ENCODE measurements at regions not wholly inside any gene's neighbourhood (a gene's known extent, or its start where the extent isn't known, plus 50 kb on each side); places are given as distances from the start of the nearest gene placed in this dataset.

DNA sequence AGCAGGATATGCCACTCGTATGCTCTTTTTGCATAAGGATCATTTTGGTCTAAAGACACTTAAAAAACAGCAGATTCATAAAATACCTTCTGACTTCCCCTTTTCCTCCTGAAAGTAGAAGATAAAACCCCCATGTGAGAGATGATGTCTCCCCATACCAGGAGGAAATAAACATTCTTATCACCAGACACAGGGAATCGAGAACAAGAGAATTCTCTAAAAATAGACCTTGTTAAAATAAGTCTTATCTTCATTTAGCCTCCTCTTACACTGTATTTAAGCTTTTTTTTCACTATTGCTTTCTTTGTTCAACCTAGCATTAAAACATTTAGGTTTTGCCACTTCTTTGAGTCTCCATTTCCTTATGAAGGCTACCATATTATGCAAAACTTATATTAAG, 709.3 kb downstream of the KCNT2 start:
- H4K20me1 ChIP-seq (ENCODE audit: control insufficient read depth, insufficient read depth) = no peaks in the 10 kb centered on the region
- FAIRE-seq (no peak), DNase-seq (ENCODE audit: low read depth, low spot score) (no peak), ATAC-seq (no peak)
- in situ Hi-C loops (cut with MboI) (no loop called here), intact Hi-C loops (cut with micrococcal nuclease; ENCODE audit: unreplicated experiment) (no loop called here)
- no peak overlapping the region for H3K4me3 ChIP-seq
- ChIA-PET POLR2A (no interaction called here), SMC1A (ENCODE audit: uncharacterized antibody, unreplicated experiment) (no interaction called here), RAD21 (ENCODE audit: unreplicated experiment) (no interaction called here), CTCF (no interaction called here)
- no peak overlapping the region for H3K27ac ChIP-seq (ENCODE audit: control insufficient read depth, insufficient read depth)
- H2AFZ ChIP-seq (ENCODE audit: control insufficient read depth, low read depth, low read length) = no peak overlapping the region
- TF ChIP-seq SPI1 (IDR thresholded peaks at IDR 0.05; ENCODE audit: borderline replicate concordance, insufficient read depth, low read depth, low read length) (0 out of 2 replicates have a peak, but pooled peaks have one; percentile 24), FOS (IDR thresholded peaks at IDR 0.05; ENCODE audit: borderline replicate concordance, extremely low read depth, insufficient read length) (no peak)
- H3K4me1 ChIP-seq (ENCODE audit: control insufficient read depth, insufficient read depth, low read length) = no peaks in the 10 kb centered on the region
- no peak overlapping the region for H3K9ac ChIP-seq (ENCODE audit: control insufficient read depth, insufficient read depth, low read length)
- no peaks in the 10 kb centered on the region for H3K27me3 ChIP-seq (replicated peaks in 1 of 2; ENCODE audit: control insufficient read depth in 2 of 2, insufficient read depth in 2 of 2, low read length in 1 of 2)
- H3K9me3 ChIP-seq (replicated peaks; ENCODE audit: control insufficient read depth, insufficient read depth, low read length) = no peaks in the 10 kb centered on the region
- no TSS peak for BruUV-seq (replicated peaks)
- no peak overlapping the region for H3K4me2 ChIP-seq (ENCODE audit: control insufficient read depth, insufficient read depth)
- 0% methylated on average over 2 of the region's 2 CpGs for WGBS (ENCODE audit: insufficient coverage, insufficient replicate concordance, low lambda C conversion rate, missing lambda C conversion rate)
- H3K36me3 ChIP-seq (ENCODE audit: control insufficient read depth in 2 of 2, insufficient read depth in 2 of 2, low read length in 1 of 2) = no peaks in the 10 kb centered on the region
- H3K79me2 ChIP-seq (ENCODE audit: control insufficient read depth, insufficient read depth, low read length) = no peaks in the 10 kb centered on the region

DNA sequence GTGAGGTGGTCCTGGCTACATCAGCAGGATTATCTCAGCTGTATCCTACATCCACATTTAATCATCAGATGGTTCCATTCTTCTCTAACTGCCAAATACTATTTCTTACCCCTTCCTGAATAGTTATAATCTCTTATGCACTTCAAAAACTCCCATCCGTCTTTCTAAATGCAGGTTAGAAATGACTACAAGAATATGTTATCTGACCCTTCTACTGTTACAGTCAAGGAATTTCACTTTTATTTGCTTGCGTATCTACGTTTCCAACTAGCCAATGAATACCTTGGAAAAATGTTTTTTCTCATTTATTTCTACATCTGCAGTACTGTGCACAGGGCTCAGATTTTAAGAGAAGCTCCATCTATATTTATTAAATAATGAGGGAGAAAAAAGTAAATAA, 709.9 kb downstream of the KCNT2 start:
- Histone ChIP-seq H3K4me2 (ENCODE audit: control insufficient read depth, insufficient read depth) (no peak overlapping the region), H3K4me1 (ENCODE audit: control insufficient read depth, insufficient read depth, low read length) (no peaks in the 10 kb centered on the region), H3K27me3 (replicated peaks in 1 of 2; ENCODE audit: control insufficient read depth in 2 of 2, insufficient read depth in 2 of 2, low read length in 1 of 2) (no peaks in the 10 kb centered on the region), H2AFZ (ENCODE audit: control insufficient read depth, low read depth, low read length) (no peak overlapping the region), H3K27ac (ENCODE audit: control insufficient read depth, insufficient read depth) (no peak overlapping the region), H4K20me1 (ENCODE audit: control insufficient read depth, insufficient read depth) (no peaks in the 10 kb centered on the region), H3K36me3 (ENCODE audit: control insufficient read depth in 2 of 2, insufficient read depth in 2 of 2, low read length in 1 of 2) (no peaks in the 10 kb centered on the region), H3K79me2 (ENCODE audit: control insufficient read depth, insufficient read depth, low read length) (no peaks in the 10 kb centered on the region), H3K9me3 (replicated peaks; ENCODE audit: control insufficient read depth, insufficient read depth, low read length) (no peaks in the 10 kb centered on the region), H3K9ac (ENCODE audit: control insufficient read depth, insufficient read depth, low read length) (no peak overlapping the region), H3K4me3 (no peak overlapping the region)
- ChIA-PET RAD21 (ENCODE audit: unreplicated experiment) (no interaction called here), CTCF (interaction anchor here (0.6 kb wide), 1 partner anchor 397 kb away, joined by 3 read pairs; no protein-coding TSS in a partner anchor), SMC1A (ENCODE audit: uncharacterized antibody, unreplicated experiment) (no interaction called here), POLR2A (no interaction called here)
- FAIRE-seq = no peak
- 51% methylated on average over 3 of the region's 3 CpGs for WGBS (ENCODE audit: insufficient coverage, insufficient replicate concordance, low lambda C conversion rate, missing lambda C conversion rate)
- DNase-seq (ENCODE audit: low read depth, low spot score) = no peak
- no peak for ATAC-seq
- intact Hi-C loops (cut with micrococcal nuclease; ENCODE audit: unreplicated experiment) (no loop called here), in situ Hi-C loops (cut with MboI) (no loop called here)
- TF ChIP-seq CREM (IDR thresholded peaks at IDR 0.05; ENCODE audit: low read depth) = no peak
- no TSS peak for BruUV-seq (replicated peaks)
